DND-41 (cell line): ENCODE measurements at regions not wholly inside any gene's neighbourhood (a gene's known extent, or its start where the extent isn't known, plus 50 kb on each side); places are given as distances from the start of the nearest gene placed in this dataset.

Experiments used
- ATAC-seq: fragments of 200-7000 bp; cut with Tn5 transposase; 3 replicates; pipeline ENCODE4 v1.9.1; 2021; ENCODE audit warnings: low read depth; ENCODE audit not compliant: insufficient read depth
- DNase-seq: peaks from one replicate; pipeline ENCODE4 v3.0.0-alpha.2; 2020
- H2AFZ ChIP-seq: 2 replicates; pipeline ENCODE4 v1.6.0; 2012; ENCODE audit warnings: low read depth, low read length
- H3K27ac ChIP-seq: 2 replicates; pipeline ENCODE4 v1.5.1; 2012; ENCODE audit warnings: low read length, inconsistent platforms
- H3K27me3 ChIP-seq: fragments of 200-600 bp; sonication (generic); 2 replicates; pipeline ENCODE4 v1.6.0; 2012; ENCODE audit warnings: low read length, mild to moderate bottlenecking, inconsistent platforms; ENCODE audit not compliant: insufficient read depth, poor library complexity
- H3K36me3 ChIP-seq: 2 replicates; pipeline ENCODE4 v1.5.1; 2012; ENCODE audit warnings: low read length, inconsistent platforms; ENCODE audit not compliant: insufficient read depth
- H3K4me1 ChIP-seq: 2 replicates; pipeline ENCODE4 v1.5.1; 2012; ENCODE audit warnings: mild to moderate bottlenecking, low read length; ENCODE audit not compliant: insufficient read depth
- H3K4me2 ChIP-seq: 2 replicates; pipeline ENCODE4 v1.6.0; 2012; ENCODE audit warnings: mild to moderate bottlenecking, moderate library complexity, low read length, inconsistent platforms; ENCODE audit not compliant: insufficient read depth
- H3K4me3 ChIP-seq, 2 experiments: fragments of 200-600 bp in 1 of 2; shearing (Covaris generic) in 1 of 2; 2 replicates each; pipeline ENCODE4 v1.5.1; 2012 to 2016; ENCODE audit warnings: inconsistent platforms in 2 of 2, low read length in 2 of 2, mild to moderate bottlenecking in 2 of 2, low read depth in 1 of 2, moderate library complexity in 1 of 2
- H3K79me2 ChIP-seq: 2 replicates; pipeline ENCODE4 v1.6.0; 2012; ENCODE audit warnings: low read length, inconsistent platforms; ENCODE audit not compliant: insufficient read depth
- H3K9ac ChIP-seq: 2 replicates; pipeline ENCODE4 v1.6.0; 2012; ENCODE audit warnings: low read depth, mild to moderate bottlenecking, inconsistent platforms, low read length, moderate library complexity
- H3K9me3 ChIP-seq: 2 replicates; pipeline ENCODE4 v1.5.1; 2012; ENCODE audit warnings: low read length, moderate library complexity, mild to moderate bottlenecking, inconsistent platforms; ENCODE audit not compliant: insufficient read depth, severe bottlenecking
- H4K20me1 ChIP-seq: 2 replicates; pipeline ENCODE4 v1.6.0; 2012; ENCODE audit warnings: low read length; ENCODE audit not compliant: insufficient read depth
- EZH2 ChIP-seq: IDR thresholded peaks from 3 replicates; pipeline ENCODE4 v1.6.1; 2012; ENCODE audit warnings: borderline replicate concordance, low read depth, mild to moderate bottlenecking, moderate library complexity, low read length, inconsistent platforms; ENCODE audit not compliant: severe bottlenecking
- TF ChIP-seq, protein P1 (sequence below): IDR thresholded peaks from 2 replicates; pipeline ENCODE4 v1.5.1; 2012; ENCODE audit warnings: borderline replicate concordance, low read length, moderate library complexity, mild to moderate bottlenecking; ENCODE audit not compliant: poor library complexity, severe bottlenecking; ENCODE audit errors: extremely low read depth

DNA sequence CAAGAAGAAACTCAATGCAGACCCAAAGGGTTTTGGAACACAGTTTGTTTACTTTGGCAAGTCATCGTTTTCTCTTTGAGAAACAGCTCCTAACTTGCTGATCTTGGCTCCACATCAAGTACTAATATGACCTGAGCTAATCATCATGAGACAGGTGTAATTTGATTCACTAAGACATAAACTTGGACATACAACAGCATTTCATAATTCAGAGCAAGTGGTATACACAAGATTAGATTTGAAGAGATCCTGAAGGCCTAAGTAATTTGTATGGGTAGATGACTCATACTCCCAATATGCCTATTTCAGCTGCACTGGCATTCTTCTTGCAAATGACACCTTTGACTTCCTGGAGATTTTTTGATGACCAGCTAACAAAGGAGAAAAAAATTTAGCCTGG, 1521.7 kb downstream of the RPA4 start:
- H4K20me1 ChIP-seq = no peaks in the 10 kb centered on the region
- no peaks in the 10 kb centered on the region for H3K79me2 ChIP-seq
- H3K9me3 ChIP-seq = no peaks in the 10 kb centered on the region
- DNase-seq (no peak), ATAC-seq (no peak)
- no peaks in the 10 kb centered on the region for H3K27me3 ChIP-seq
- no peak overlapping the region for H3K4me2 ChIP-seq
- no peak overlapping the region for H2AFZ ChIP-seq
- H3K9ac ChIP-seq = no peak overlapping the region
- H3K36me3 ChIP-seq = no peaks in the 10 kb centered on the region
- TF ChIP-seq, protein P1, sequence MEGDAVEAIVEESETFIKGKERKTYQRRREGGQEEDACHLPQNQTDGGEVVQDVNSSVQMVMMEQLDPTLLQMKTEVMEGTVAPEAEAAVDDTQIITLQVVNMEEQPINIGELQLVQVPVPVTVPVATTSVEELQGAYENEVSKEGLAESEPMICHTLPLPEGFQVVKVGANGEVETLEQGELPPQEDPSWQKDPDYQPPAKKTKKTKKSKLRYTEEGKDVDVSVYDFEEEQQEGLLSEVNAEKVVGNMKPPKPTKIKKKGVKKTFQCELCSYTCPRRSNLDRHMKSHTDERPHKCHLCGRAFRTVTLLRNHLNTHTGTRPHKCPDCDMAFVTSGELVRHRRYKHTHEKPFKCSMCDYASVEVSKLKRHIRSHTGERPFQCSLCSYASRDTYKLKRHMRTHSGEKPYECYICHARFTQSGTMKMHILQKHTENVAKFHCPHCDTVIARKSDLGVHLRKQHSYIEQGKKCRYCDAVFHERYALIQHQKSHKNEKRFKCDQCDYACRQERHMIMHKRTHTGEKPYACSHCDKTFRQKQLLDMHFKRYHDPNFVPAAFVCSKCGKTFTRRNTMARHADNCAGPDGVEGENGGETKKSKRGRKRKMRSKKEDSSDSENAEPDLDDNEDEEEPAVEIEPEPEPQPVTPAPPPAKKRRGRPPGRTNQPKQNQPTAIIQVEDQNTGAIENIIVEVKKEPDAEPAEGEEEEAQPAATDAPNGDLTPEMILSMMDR = no peak
- no peak for TF ChIP-seq EZH2
- H3K4me1 ChIP-seq = no peaks in the 10 kb centered on the region
- H3K4me3 ChIP-seq = no peak overlapping the region
- no peak overlapping the region for H3K27ac ChIP-seq

DNA sequence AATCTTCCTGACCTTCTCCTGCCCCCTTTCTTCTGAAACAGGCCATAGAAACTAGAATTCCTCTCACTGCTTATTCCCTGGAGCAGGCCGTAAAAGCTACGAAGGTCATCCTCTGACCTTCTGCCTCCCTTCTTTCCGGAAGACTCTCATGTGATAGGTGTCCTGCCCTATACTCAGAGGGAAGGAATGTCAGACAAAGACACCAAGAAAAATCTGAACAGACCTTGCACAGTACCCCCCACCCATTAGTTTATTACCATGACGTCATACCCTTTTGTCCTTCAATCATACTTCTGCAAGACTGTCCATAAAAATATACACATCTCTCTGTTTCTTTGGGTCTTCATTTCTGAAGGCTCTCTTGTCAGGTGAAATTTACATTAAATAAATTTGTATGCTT, 1523.9 kb downstream of the RPA4 start:
- TF ChIP-seq, protein P1 = no peak
- TF ChIP-seq EZH2 = no peak
- no peaks in the 10 kb centered on the region for H3K27me3 ChIP-seq
- no peak for ATAC-seq
- H3K4me3 ChIP-seq = no peak overlapping the region
- H2AFZ ChIP-seq = no peak overlapping the region
- no peak overlapping the region for H3K9ac ChIP-seq
- no peak overlapping the region for H3K27ac ChIP-seq
- no peaks in the 10 kb centered on the region for H3K9me3 ChIP-seq
- no peaks in the 10 kb centered on the region for H3K79me2 ChIP-seq
- no peaks in the 10 kb centered on the region for H4K20me1 ChIP-seq
- no peak for DNase-seq
- no peaks in the 10 kb centered on the region for H3K4me1 ChIP-seq
- H3K36me3 ChIP-seq = no peaks in the 10 kb centered on the region
- no peak overlapping the region for H3K4me2 ChIP-seq

DNA sequence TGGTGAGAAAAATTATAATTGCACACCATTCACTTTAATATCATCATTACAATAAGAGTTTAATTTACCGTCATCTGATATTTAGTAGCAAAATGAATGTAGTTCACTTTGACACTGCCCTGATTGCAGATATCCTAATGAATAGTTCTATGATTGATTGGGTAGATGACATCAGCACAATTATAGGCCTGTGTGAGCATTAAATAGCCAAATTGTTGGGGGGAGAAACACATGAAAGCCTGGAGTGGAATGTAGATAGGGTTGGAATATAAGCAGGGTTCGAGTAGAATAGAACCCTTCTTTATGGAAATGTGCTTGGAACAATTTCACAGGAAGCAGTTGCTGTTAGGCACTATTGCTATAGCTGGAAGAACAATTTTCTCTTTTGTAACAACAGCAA, 1526.2 kb downstream of the RPA4 start:
- no peak overlapping the region for H2AFZ ChIP-seq
- no peaks in the 10 kb centered on the region for H3K36me3 ChIP-seq
- no peak overlapping the region for H3K9ac ChIP-seq
- H4K20me1 ChIP-seq = no peaks in the 10 kb centered on the region
- no peak for ATAC-seq
- H3K27me3 ChIP-seq = no peaks in the 10 kb centered on the region
- no peaks in the 10 kb centered on the region for H3K9me3 ChIP-seq
- no peak overlapping the region for H3K4me3 ChIP-seq
- no peaks in the 10 kb centered on the region for H3K79me2 ChIP-seq
- TF ChIP-seq, protein P1 = no peak
- no peak for TF ChIP-seq EZH2
- no peaks in the 10 kb centered on the region for H3K4me1 ChIP-seq
- no peak for DNase-seq
- no peak overlapping the region for H3K4me2 ChIP-seq
- H3K27ac ChIP-seq = no peak overlapping the region

DNA sequence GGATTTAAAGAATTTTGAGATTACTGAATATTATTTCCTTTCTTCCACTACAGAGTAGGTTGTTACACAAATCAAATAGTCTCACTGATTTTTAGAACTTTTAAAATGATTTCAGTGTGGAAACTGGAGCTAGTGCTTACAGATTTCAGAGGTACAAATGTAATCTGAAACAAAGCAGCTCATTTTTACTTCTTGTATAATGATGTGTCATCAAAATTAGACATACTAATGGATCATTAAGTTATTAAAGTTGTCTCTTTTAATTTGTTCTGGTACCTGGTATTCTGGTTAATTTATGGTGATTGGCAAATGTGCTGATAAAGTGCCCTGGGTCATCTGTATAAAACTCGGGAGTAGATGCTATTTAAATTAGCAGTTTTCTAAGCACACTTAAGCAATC, 1528.3 kb downstream of the RPA4 start:
- H4K20me1 ChIP-seq = no peaks in the 10 kb centered on the region
- no peaks in the 10 kb centered on the region for H3K9me3 ChIP-seq
- no peaks in the 10 kb centered on the region for H3K79me2 ChIP-seq
- no peak overlapping the region for H3K9ac ChIP-seq
- TF ChIP-seq EZH2 = no peak
- TF ChIP-seq, protein P1 = no peak
- no peaks in the 10 kb centered on the region for H3K36me3 ChIP-seq
- H3K27me3 ChIP-seq = no peaks in the 10 kb centered on the region
- no peak overlapping the region for H3K27ac ChIP-seq
- ATAC-seq = no peak
- no peak overlapping the region for H3K4me3 ChIP-seq
- H3K4me1 ChIP-seq = no peaks in the 10 kb centered on the region
- H2AFZ ChIP-seq = no peak overlapping the region
- DNase-seq = no peak
- no peak overlapping the region for H3K4me2 ChIP-seq
